H9 (cell line): ENCODE measurements at regions not wholly inside any gene's neighbourhood (a gene's known extent, or its start where the extent isn't known, plus 50 kb on each side); places are given as distances from the start of the nearest gene placed in this dataset.

Source experiments
- DNase-seq: peaks from one replicate; pipeline ENCODE4 v3.0.0-alpha.2; 2017
- H2AFZ ChIP-seq: one replicate; pipeline ENCODE4 v1.6.1; 2013; ENCODE audit warnings: mild to moderate bottlenecking, low read length, control low read depth, moderate library complexity
- H2AK5ac ChIP-seq: 2 replicates; pipeline ENCODE4 v1.6.1; 2013; ENCODE audit warnings: low read length, control low read depth, mixed read lengths; ENCODE audit not compliant: insufficient read length
- H2BK120ac ChIP-seq: one replicate; pipeline ENCODE4 v1.6.1; 2013; ENCODE audit warnings: low read depth, mild to moderate bottlenecking, low read length, control low read depth, inconsistent platforms; ENCODE audit not compliant: poor library complexity, severe bottlenecking
- H2BK12ac ChIP-seq: 2 replicates; pipeline ENCODE4 v1.6.1; 2013; ENCODE audit warnings: low read length, control low read depth, mixed read lengths, low read depth; ENCODE audit not compliant: insufficient read length
- H2BK15ac ChIP-seq: 2 replicates; pipeline ENCODE4 v1.6.1; 2013; ENCODE audit warnings: low read depth, low read length, control low read depth
- H2BK20ac ChIP-seq: one replicate; pipeline ENCODE4 v1.6.1; 2013; ENCODE audit warnings: low read depth, mild to moderate bottlenecking, low read length, control low read depth, inconsistent platforms; ENCODE audit not compliant: poor library complexity, severe bottlenecking
- H2BK5ac ChIP-seq: 2 replicates; pipeline ENCODE4 v1.6.1; 2013; ENCODE audit warnings: low read length, control low read depth, mixed read lengths; ENCODE audit not compliant: insufficient read length
- H3K14ac ChIP-seq: 2 replicates; pipeline ENCODE4 v1.6.1; 2013; ENCODE audit warnings: low read length, control low read depth; ENCODE audit not compliant: insufficient read depth
- H3K18ac ChIP-seq: 2 replicates; pipeline ENCODE4 v1.6.1; 2013; ENCODE audit warnings: low read depth, mild to moderate bottlenecking, mixed read lengths, low read length, control low read depth; ENCODE audit not compliant: insufficient read length
- H3K23ac ChIP-seq: 2 replicates; pipeline ENCODE4 v1.6.1; 2013; ENCODE audit warnings: low read length, control low read depth, mixed read lengths, low read depth; ENCODE audit not compliant: insufficient read length
- H3K23me2 ChIP-seq: 2 replicates; pipeline ENCODE4 v1.6.1; 2013; ENCODE audit warnings: low read depth, mild to moderate bottlenecking, mixed read lengths, low read length, control low read depth; ENCODE audit not compliant: insufficient read length, poor library complexity, severe bottlenecking
- H3K27ac ChIP-seq: 2 replicates; pipeline ENCODE4 v1.5.1; 2013; ENCODE audit warnings: low read length, control low read depth, mixed read lengths, low read depth; ENCODE audit not compliant: insufficient read length
- H3K27me3 ChIP-seq: 2 replicates; pipeline ENCODE4 v1.6.1; 2013; ENCODE audit warnings: low read length, control low read depth, inconsistent platforms; ENCODE audit not compliant: insufficient read depth
- H3K4ac ChIP-seq: 2 replicates; pipeline ENCODE4 v1.6.1; 2013; ENCODE audit warnings: low read depth, mild to moderate bottlenecking, control low read depth, inconsistent platforms, low read length, moderate library complexity
- H3K4me1 ChIP-seq: 2 replicates; pipeline ENCODE4 v1.6.1; 2013; ENCODE audit warnings: low read length, control low read depth, inconsistent platforms; ENCODE audit not compliant: insufficient read depth
- H3K4me2 ChIP-seq: 2 replicates; pipeline ENCODE4 v1.6.1; 2013; ENCODE audit warnings: low read length, control low read depth, mixed read lengths; ENCODE audit not compliant: insufficient read length, insufficient read depth
- H3K56ac ChIP-seq: 2 replicates; pipeline ENCODE4 v1.6.1; 2013; ENCODE audit warnings: low read depth, mild to moderate bottlenecking, mixed read lengths, low read length, control low read depth; ENCODE audit not compliant: insufficient read length
- H3K79me1 ChIP-seq: 2 replicates; pipeline ENCODE4 v1.6.1; 2013; ENCODE audit warnings: low read depth, mild to moderate bottlenecking, moderate library complexity, low read length, control low read depth, inconsistent platforms; ENCODE audit not compliant: insufficient read depth, poor library complexity, severe bottlenecking
- H3K79me2 ChIP-seq: 2 replicates; pipeline ENCODE4 v1.6.1; 2013; ENCODE audit warnings: low read length, control low read depth, inconsistent platforms; ENCODE audit not compliant: insufficient read depth
- H3K9ac ChIP-seq: 2 replicates; pipeline ENCODE4 v1.6.1; 2013; ENCODE audit warnings: low read length, control low read depth, mixed read lengths; ENCODE audit not compliant: insufficient read length; ENCODE audit errors: extremely low read depth
- H3K9me3 ChIP-seq: one replicate; pipeline ENCODE4 v1.6.1; 2013; ENCODE audit warnings: low read depth, low read length, inconsistent platforms; ENCODE audit not compliant: control insufficient read depth
- H3T11ph ChIP-seq: one replicate; pipeline ENCODE4 v1.6.1; 2013; ENCODE audit warnings: mild to moderate bottlenecking, low read length, control low read depth, inconsistent platforms
- H4K20me1 ChIP-seq: one replicate; pipeline ENCODE4 v1.6.1; 2013; ENCODE audit not compliant: control insufficient read depth, insufficient read length, insufficient read depth
- H4K5ac ChIP-seq: 2 replicates; pipeline ENCODE4 v1.6.1; 2013; ENCODE audit warnings: low read depth, mild to moderate bottlenecking, mixed read lengths, low read length, control low read depth; ENCODE audit not compliant: insufficient read length
- H4K8ac ChIP-seq: replicated peaks from 2 replicates; pipeline ENCODE4 v1.6.1; 2013; ENCODE audit warnings: low read length, control low read depth, mixed read lengths, low read depth; ENCODE audit not compliant: insufficient read length
- H4K91ac ChIP-seq: 2 replicates; pipeline ENCODE4 v1.6.1; 2013; ENCODE audit warnings: low read depth, mild to moderate bottlenecking, moderate library complexity, mixed read lengths, low read length, control low read depth; ENCODE audit not compliant: insufficient read length
- H3K27ac Mint-ChIP-seq, 3 experiments: 2 replicates in 2 of 3; 3 replicates in 1 of 3; pipeline ENCODE4 v1.8.0; 2020 to 2021; ENCODE audit warnings: mixed read lengths in 3 of 3, mild to moderate bottlenecking in 1 of 3, moderate library complexity in 1 of 3
- H3K27me3 Mint-ChIP-seq: 2 replicates; pipeline ENCODE4 v1.8.0; 2021; ENCODE audit warnings: low read depth, mild to moderate bottlenecking, moderate library complexity, mixed read lengths
- H3K36me3 Mint-ChIP-seq, 3 experiments: 2 replicates in 2 of 3; 3 replicates in 1 of 3; pipeline ENCODE4 v1.8.0; 2020 to 2021; ENCODE audit warnings: low read depth in 3 of 3, mixed read lengths in 3 of 3; ENCODE audit not compliant: insufficient read depth in 1 of 3
- H3K4me1 Mint-ChIP-seq, 2 experiments: 2 replicates each; pipeline ENCODE4 v1.8.0; 2020; ENCODE audit warnings: mixed read lengths in 2 of 2
- H3K4me3 Mint-ChIP-seq, 2 experiments: 2 replicates in 1 of 2; 3 replicates in 1 of 2; pipeline ENCODE4 v1.8.0; 2020 to 2021; ENCODE audit warnings: mild to moderate bottlenecking in 2 of 2, mixed read lengths in 2 of 2, moderate library complexity in 1 of 2
- H3K9me3 Mint-ChIP-seq, 2 experiments: 2 replicates in 1 of 2; 3 replicates in 1 of 2; pipeline ENCODE4 v1.8.0; 2020; ENCODE audit warnings: mild to moderate bottlenecking in 2 of 2, mixed read lengths in 2 of 2, moderate library complexity in 1 of 2
- CTCF ChIP-seq: fragments of 200-600 bp; sonication (generic); conservative IDR thresholded peaks from 3 replicates; pipeline ENCODE4 v1.8.0; 2021; ENCODE audit warnings: antibody characterized with exemption, mild to moderate bottlenecking

GRCh38 chr1:73749996-73750395 lies 448.0 kb downstream of the LRRIQ3 start:
- Histone ChIP-seq H2AK5ac (no peak overlapping the region), H4K91ac (no peak overlapping the region), H2BK120ac (no peak overlapping the region), H2BK20ac (no peak overlapping the region), H3K27me3 (no peaks in the 10 kb centered on the region), H3K9me3 (no peaks in the 10 kb centered on the region), H3K79me2 (no peaks in the 10 kb centered on the region), H3T11ph (no peak overlapping the region), H4K20me1 (no peaks in the 10 kb centered on the region), H2AFZ (no peak overlapping the region), H3K4me1 (no peaks in the 10 kb centered on the region), H2BK15ac (no peak overlapping the region), H2BK5ac (no peak overlapping the region), H4K5ac (no peak overlapping the region), H3K56ac (no peak overlapping the region), H2BK12ac (no peak overlapping the region), H3K4me2 (no peak overlapping the region), H3K18ac (no peak overlapping the region), H3K4ac (no peak overlapping the region), H3K27ac (no peak overlapping the region), H3K14ac (no peak overlapping the region), H3K9ac (no peak overlapping the region), H3K23ac (no peak overlapping the region), H4K8ac (no peak overlapping the region), H3K23me2 (no peaks in the 10 kb centered on the region), H3K79me1 (no peaks in the 10 kb centered on the region)
- no peak for DNase-seq
- Mint-ChIP-seq H3K9me3 (peaks cover 4 to 5% of the 10 kb centered on the region in 2 experiments; a peak in 2 of 5 replicates), H3K36me3 (no peaks in the 10 kb centered on the region; a peak in 2 of 7 replicates), H3K27ac (no peak overlapping the region), H3K4me1 (no peaks in the 10 kb centered on the region), H3K4me3 (no peak overlapping the region), H3K27me3 (no peaks in the 10 kb centered on the region)
- no peak for TF ChIP-seq CTCF
